HFFc6 (cell line): ENCODE measurements at regions not wholly inside any gene's neighbourhood (a gene's known extent, or its start where the extent isn't known, plus 50 kb on each side); places are given as distances from the start of the nearest gene placed in this dataset.

Source experiments
- DNase-seq: peaks from one replicate; pipeline ENCODE4 v3.0.0-alpha.2; 2018
- H3K27ac Mint-ChIP-seq: 2 replicates; pipeline ENCODE4 v1.8.0; 2020; ENCODE audit warnings: mild to moderate bottlenecking, mixed read lengths
- H3K27me3 Mint-ChIP-seq: 2 replicates; pipeline ENCODE4 v1.8.0; 2021; ENCODE audit warnings: mild to moderate bottlenecking, moderate library complexity, mixed read lengths; ENCODE audit not compliant: insufficient read depth
- H3K36me3 Mint-ChIP-seq: 2 replicates; pipeline ENCODE4 v1.8.0; 2021; ENCODE audit warnings: low read depth, mixed read lengths
- H3K4me1 Mint-ChIP-seq: 2 replicates; pipeline ENCODE4 v1.8.0; 2020; ENCODE audit warnings: low read depth, mixed read lengths
- H3K4me3 Mint-ChIP-seq: 2 replicates; pipeline ENCODE4 v1.8.0; 2020; ENCODE audit warnings: mild to moderate bottlenecking, moderate library complexity, mixed read lengths
- H3K9me3 Mint-ChIP-seq: 2 replicates; pipeline ENCODE4 v1.8.0; 2020; ENCODE audit warnings: mild to moderate bottlenecking, mixed read lengths
- TF ChIP-seq, protein P1 (sequence below): fragments of 200-600 bp; sonication (generic); IDR thresholded peaks from 2 replicates; pipeline ENCODE4 v1.5.0; 2021; ENCODE audit warnings: antibody characterized with exemption, mild to moderate bottlenecking

DNA sequence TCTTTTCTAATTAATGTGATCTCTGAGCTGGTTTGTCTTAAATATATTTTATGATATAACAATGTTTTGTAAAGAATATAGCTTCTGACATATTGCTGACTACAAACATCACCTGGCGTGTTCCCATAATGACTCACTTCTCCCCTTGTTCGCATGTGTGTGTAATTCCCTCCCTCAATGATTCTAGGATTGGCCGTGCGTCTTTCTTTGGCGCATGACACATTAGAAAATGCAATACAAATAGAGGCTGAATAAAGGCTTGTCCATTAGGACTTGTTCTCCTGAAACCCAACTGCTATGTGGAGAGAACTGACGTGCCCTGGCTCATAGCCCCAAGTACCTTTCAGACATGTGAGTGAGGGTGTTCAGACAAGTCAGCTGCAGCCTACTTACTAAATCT, 159.7 kb upstream of the CDH20 start:
- DNase-seq: no peak
- H3K4me1 Mint-ChIP-seq: no peaks in the 10 kb centered on the region
- H3K36me3 Mint-ChIP-seq: no peaks in the 10 kb centered on the region
- H3K9me3 Mint-ChIP-seq: peaks cover 20% of the 10 kb centered on the region
- no peaks in the 10 kb centered on the region for H3K27me3 Mint-ChIP-seq
- H3K27ac Mint-ChIP-seq: no peak overlapping the region
- TF ChIP-seq, protein P1, sequence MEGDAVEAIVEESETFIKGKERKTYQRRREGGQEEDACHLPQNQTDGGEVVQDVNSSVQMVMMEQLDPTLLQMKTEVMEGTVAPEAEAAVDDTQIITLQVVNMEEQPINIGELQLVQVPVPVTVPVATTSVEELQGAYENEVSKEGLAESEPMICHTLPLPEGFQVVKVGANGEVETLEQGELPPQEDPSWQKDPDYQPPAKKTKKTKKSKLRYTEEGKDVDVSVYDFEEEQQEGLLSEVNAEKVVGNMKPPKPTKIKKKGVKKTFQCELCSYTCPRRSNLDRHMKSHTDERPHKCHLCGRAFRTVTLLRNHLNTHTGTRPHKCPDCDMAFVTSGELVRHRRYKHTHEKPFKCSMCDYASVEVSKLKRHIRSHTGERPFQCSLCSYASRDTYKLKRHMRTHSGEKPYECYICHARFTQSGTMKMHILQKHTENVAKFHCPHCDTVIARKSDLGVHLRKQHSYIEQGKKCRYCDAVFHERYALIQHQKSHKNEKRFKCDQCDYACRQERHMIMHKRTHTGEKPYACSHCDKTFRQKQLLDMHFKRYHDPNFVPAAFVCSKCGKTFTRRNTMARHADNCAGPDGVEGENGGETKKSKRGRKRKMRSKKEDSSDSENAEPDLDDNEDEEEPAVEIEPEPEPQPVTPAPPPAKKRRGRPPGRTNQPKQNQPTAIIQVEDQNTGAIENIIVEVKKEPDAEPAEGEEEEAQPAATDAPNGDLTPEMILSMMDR: no peak
- no peak overlapping the region for H3K4me3 Mint-ChIP-seq

DNA sequence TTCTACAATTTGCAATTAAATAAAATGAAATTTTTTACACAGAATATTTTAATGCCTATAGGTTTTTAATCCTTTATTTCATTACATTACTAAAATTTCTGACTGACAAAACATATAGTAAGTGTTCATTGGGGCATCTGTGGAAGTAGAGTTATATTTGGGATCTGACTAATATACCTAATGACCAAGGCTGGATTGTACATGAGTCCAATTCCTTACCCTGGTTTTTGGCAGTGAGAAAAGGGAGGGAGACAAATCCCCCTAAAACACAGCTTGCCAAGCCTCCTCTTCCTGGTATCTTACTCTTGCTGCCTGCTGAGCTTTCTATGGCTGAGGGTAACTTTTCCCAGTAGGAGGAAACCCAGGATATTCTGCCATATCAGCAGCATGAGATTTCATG, 149.4 kb upstream of the CDH20 start:
- TF ChIP-seq, protein P1: no peak
- no peaks in the 10 kb centered on the region for H3K4me1 Mint-ChIP-seq
- H3K36me3 Mint-ChIP-seq: no peaks in the 10 kb centered on the region
- H3K27me3 Mint-ChIP-seq: no peaks in the 10 kb centered on the region
- no peak overlapping the region for H3K27ac Mint-ChIP-seq
- H3K9me3 Mint-ChIP-seq: peaks cover 26% of the 10 kb centered on the region
- DNase-seq: no peak
- H3K4me3 Mint-ChIP-seq: no peak overlapping the region

DNA sequence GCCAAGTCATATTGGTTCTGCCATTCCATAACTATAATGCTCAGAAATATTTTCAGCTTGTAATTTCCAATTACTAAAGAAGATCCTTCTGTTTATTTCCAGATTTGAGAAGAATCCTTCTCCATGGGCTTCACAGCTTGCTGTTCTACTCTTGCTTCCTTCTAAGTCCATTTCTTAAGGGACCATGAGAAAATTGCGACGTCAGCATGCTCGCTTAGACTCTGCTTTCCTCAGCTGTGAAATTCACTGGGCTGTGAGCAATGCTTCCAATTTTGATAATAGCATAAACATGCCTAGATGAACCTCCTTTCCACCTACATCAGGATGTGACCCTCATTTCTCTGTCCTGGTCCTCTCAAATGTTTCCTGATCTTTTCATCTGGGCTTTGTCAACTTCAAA, 145.3 kb upstream of the CDH20 start:
- TF ChIP-seq, protein P1: no peak
- Mint-ChIP-seq H3K36me3 (no peaks in the 10 kb centered on the region), H3K4me3 (no peak overlapping the region), H3K4me1 (no peaks in the 10 kb centered on the region), H3K9me3 (peaks cover 38% of the 10 kb centered on the region), H3K27me3 (no peaks in the 10 kb centered on the region), H3K27ac (no peak overlapping the region)
- no peak for DNase-seq

- H3K36me3 Mint-ChIP-seq: no peaks in the 10 kb centered on the region
- H3K4me1 Mint-ChIP-seq: no peaks in the 10 kb centered on the region
- no peak for DNase-seq
Measured at GRCh38 chr18:61189376-61189775, 143.9 kb upstream of the CDH20 start.

DNA sequence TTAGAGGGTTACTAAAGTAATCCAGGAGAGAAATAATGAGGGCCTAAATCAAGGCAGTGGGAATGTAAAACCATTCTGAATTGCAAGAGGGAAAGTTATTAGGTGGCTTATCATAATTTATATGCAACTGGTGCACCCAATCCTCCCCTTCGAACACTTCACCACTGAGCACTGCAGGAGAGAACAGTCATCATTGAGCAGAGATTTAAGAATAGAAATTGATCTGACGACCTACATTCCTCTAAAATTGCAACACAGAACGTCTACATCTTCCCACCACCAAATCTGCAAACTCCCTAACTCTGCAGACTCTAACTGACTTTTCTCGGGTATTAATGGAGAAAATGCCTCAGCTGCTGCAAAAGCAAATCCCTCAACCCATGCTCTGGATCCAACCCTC, 138.5 kb upstream of the CDH20 start:
- TF ChIP-seq, protein P1: no peak

More at GRCh38 chr18:61189376-61189775, 143.9 kb upstream of the CDH20 start:
- Mint-ChIP-seq H3K27me3 (no peaks in the 10 kb centered on the region), H3K27ac (no peak overlapping the region), H3K4me3 (no peak overlapping the region), H3K9me3 (peaks cover 46% of the 10 kb centered on the region)
- TF ChIP-seq, protein P1: no peak

DNA sequence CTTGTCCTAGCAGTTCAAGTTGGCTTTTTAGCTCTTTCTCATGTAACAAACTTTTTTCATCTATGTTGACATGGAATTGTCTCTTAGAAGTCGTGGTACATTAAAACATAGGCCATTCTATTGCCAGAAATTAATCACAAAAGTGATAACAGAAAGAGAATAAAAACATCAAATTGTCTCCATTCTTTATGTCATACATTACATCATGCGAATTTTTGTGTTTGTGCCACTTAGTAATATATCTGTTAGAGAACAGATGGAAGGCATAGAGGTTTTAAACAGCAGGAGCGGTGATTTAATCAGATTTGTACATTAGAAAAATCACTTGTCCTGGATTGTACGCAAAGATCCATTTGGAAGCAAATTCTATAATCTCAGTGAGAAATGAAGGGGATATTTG, 136.5 kb upstream of the CDH20 start:
- no peak for DNase-seq
- H3K27me3 Mint-ChIP-seq: no peaks in the 10 kb centered on the region
- no peak overlapping the region for H3K27ac Mint-ChIP-seq
- TF ChIP-seq, protein P1: no peak
- H3K36me3 Mint-ChIP-seq: no peaks in the 10 kb centered on the region
- peaks cover 39% of the 10 kb centered on the region for H3K9me3 Mint-ChIP-seq
- no peak overlapping the region for H3K4me3 Mint-ChIP-seq
- no peaks in the 10 kb centered on the region for H3K4me1 Mint-ChIP-seq

More for the DNA sequence above, 138.5 kb upstream of the CDH20 start:
- peaks cover 37% of the 10 kb centered on the region for H3K9me3 Mint-ChIP-seq
- no peaks in the 10 kb centered on the region for H3K36me3 Mint-ChIP-seq
- no peak overlapping the region for H3K27ac Mint-ChIP-seq
- no peak for DNase-seq
- no peaks in the 10 kb centered on the region for H3K4me1 Mint-ChIP-seq
- no peak overlapping the region for H3K4me3 Mint-ChIP-seq
- no peaks in the 10 kb centered on the region for H3K27me3 Mint-ChIP-seq
